Cardiac septum (tissue), 1 donor: ENCODE measurements at regions not wholly inside any gene's neighbourhood (a gene's known extent, or its start where the extent isn't known, plus 50 kb on each side); places are given as distances from the start of the nearest gene placed in this dataset.
"Not testable (repeated sequence)": the region's sequence is repeated elsewhere in the genome, so short reads cannot be mapped to it uniquely, and the experiment has no call there.

ENCODE experiments used
- DNase-seq: peaks from one replicate; pipeline ENCODE4 v3.0.0-alpha.2; 2020; ENCODE audit warnings: low spot score
- intact Hi-C: fragments of 100-400 bp; cut with DNase I; formaldehyde crosslinking; loops from one replicate; pipeline ENCODE4 v1.14.0; 2022
- donor health status: DM: no; HTN: no; CAD: no.

GRCh38 chr7:9029681-9030530 is 596.5 kb downstream of the NXPH1 start:
- intact Hi-C loops, result no loop called here

GRCh38 chr7:9030976-9031375 is 597.6 kb downstream of the NXPH1 start:
- intact Hi-C loops, result no loop called here
- DNase-seq, result no peak

More at GRCh38 chr7:9029681-9030530, 596.5 kb downstream of the NXPH1 start:
- DNase-seq, result no peak

GRCh38 chr7:9031386-9031785 is 598.0 kb downstream of the NXPH1 start:
- intact Hi-C loops, result no loop called here

GRCh38 chr7:9036080-9036479 is 602.7 kb downstream of the NXPH1 start:
- intact Hi-C loops, result no loop called here
- DNase-seq, result no peak

More at GRCh38 chr7:9031386-9031785, 598.0 kb downstream of the NXPH1 start:
- no peak for DNase-seq

GRCh38 chr7:9071160-9071762 is 637.9 kb downstream of the NXPH1 start:
- intact Hi-C loops, result no loop called here
- no peak for DNase-seq

- DNase-seq, intact Hi-C loops: not testable (repeated sequence)
Observed at GRCh38 chr7:9075774-9076173, 642.4 kb downstream of the NXPH1 start.

GRCh38 chr7:9082203-9082602 is 648.8 kb downstream of the NXPH1 start:
- intact Hi-C loops, result no loop called here
- DNase-seq, result no peak

- intact Hi-C loops, result no loop called here
- no peak for DNase-seq
Observed at GRCh38 chr7:9083837-9084236, 650.4 kb downstream of the NXPH1 start.

GRCh38 chr7:9091282-9091681 is 657.9 kb downstream of the NXPH1 start:
- intact Hi-C loops, result no loop called here
- DNase-seq, result no peak

- intact Hi-C loops, result no loop called here
- no peak for DNase-seq
Observed at GRCh38 chr7:9097565-9098060, 664.2 kb downstream of the NXPH1 start.

- intact Hi-C loops, result no loop called here
- no peak for DNase-seq
Observed at GRCh38 chr7:9100289-9100688, 666.9 kb downstream of the NXPH1 start.

GRCh38 chr7:9102846-9103245 is 669.4 kb downstream of the NXPH1 start:
- no peak for DNase-seq
- intact Hi-C loops, result no loop called here

- DNase-seq, result no peak
- intact Hi-C loops, result no loop called here
Observed at GRCh38 chr7:9106747-9107146, 673.3 kb downstream of the NXPH1 start.

- no peak for DNase-seq
- intact Hi-C loops, result no loop called here
Observed at GRCh38 chr7:9120331-9120730, 686.9 kb downstream of the NXPH1 start.

- intact Hi-C loops, result no loop called here
- DNase-seq, result no peak
Observed at GRCh38 chr7:9124320-9124719, 690.9 kb downstream of the NXPH1 start.

- no peak for DNase-seq
- intact Hi-C loops, result no loop called here
Observed at GRCh38 chr7:9125246-9125645, 691.8 kb downstream of the NXPH1 start.

GRCh38 chr7:9127901-9128300 is 694.5 kb downstream of the NXPH1 start:
- DNase-seq, result no peak
- intact Hi-C loops, result no loop called here

- DNase-seq, result no peak
- intact Hi-C loops, result no loop called here
Observed at GRCh38 chr7:9148687-9149086, 715.3 kb downstream of the NXPH1 start.

GRCh38 chr7:9149499-9150082 is 716.2 kb downstream of the NXPH1 start:
- intact Hi-C loops, result no loop called here

GRCh38 chr7:9163691-9164090 is 730.3 kb downstream of the NXPH1 start:
- DNase-seq, intact Hi-C loops: not testable (repeated sequence)

More at GRCh38 chr7:9149499-9150082, 716.2 kb downstream of the NXPH1 start:
- no peak for DNase-seq

- no peak for DNase-seq
- intact Hi-C loops, result no loop called here
Observed at GRCh38 chr7:9175871-9176270, 742.5 kb downstream of the NXPH1 start.
